HG02623 (cell line): ENCODE measurements at regions not wholly inside any gene's neighbourhood (a gene's known extent, or its start where the extent isn't known, plus 50 kb on each side); places are given as distances from the start of the nearest gene placed in this dataset.
"Not testable (repeated sequence)": the region's sequence is repeated elsewhere in the genome, so short reads cannot be mapped to it uniquely, and the experiment has no call there.

Source experiments
- ATAC-seq: cut with Tn5 transposase; IDR thresholded peaks from one replicate; pipeline ENCODE4 v1.9.1; 2021; ENCODE audit warnings: moderate library complexity; ENCODE audit not compliant: unreplicated experiment

- not testable (repeated sequence) for ATAC-seq
Measured at GRCh38 chr2:90288396-90288795, 1596.9 kb downstream of the RPIA start.

GRCh38 chr2:90289291-90289980 is 1598.0 kb downstream of the RPIA start:
- ATAC-seq: not testable (repeated sequence)

- ATAC-seq: not testable (repeated sequence)
Measured at GRCh38 chr2:90290701-90291100, 1599.2 kb downstream of the RPIA start.

GRCh38 chr2:90291168-90291883 is 1599.9 kb downstream of the RPIA start:
- ATAC-seq: not testable (repeated sequence)

- ATAC-seq: not testable (repeated sequence)
Measured at GRCh38 chr2:90291934-90292333, 1600.5 kb downstream of the RPIA start.

GRCh38 chr2:90292451-90292850 is 1601.0 kb downstream of the RPIA start:
- ATAC-seq: not testable (repeated sequence)

- not testable (repeated sequence) for ATAC-seq
Measured at GRCh38 chr2:90293224-90293623, 1601.8 kb downstream of the RPIA start.

- ATAC-seq: not testable (repeated sequence)
Measured at GRCh38 chr2:90293806-90294205, 1602.3 kb downstream of the RPIA start.

- ATAC-seq: not testable (repeated sequence)
Measured at GRCh38 chr2:90295036-90295750, 1603.7 kb downstream of the RPIA start.

- not testable (repeated sequence) for ATAC-seq
Measured at GRCh38 chr2:90296484-90296777, 1605.0 kb downstream of the RPIA start.

GRCh38 chr2:90297701-90298100 is 1606.2 kb downstream of the RPIA start:
- not testable (repeated sequence) for ATAC-seq

GRCh38 chr2:90298126-90298755 is 1606.8 kb downstream of the RPIA start:
- not testable (repeated sequence) for ATAC-seq

GRCh38 chr2:90298983-90299382 is 1607.5 kb downstream of the RPIA start:
- ATAC-seq: not testable (repeated sequence)

- ATAC-seq: not testable (repeated sequence)
Measured at GRCh38 chr2:90322982-90323381, 1631.5 kb downstream of the RPIA start.

- not testable (repeated sequence) for ATAC-seq
Measured at GRCh38 chr2:90323612-90324558, 1632.4 kb downstream of the RPIA start.

- not testable (repeated sequence) for ATAC-seq
Measured at GRCh38 chr2:90324672-90325071, 1633.2 kb downstream of the RPIA start.

GRCh38 chr2:90325796-90326353 is 1634.4 kb downstream of the RPIA start:
- not testable (repeated sequence) for ATAC-seq

GRCh38 chr2:90355546-90355945 is 1664.1 kb downstream of the RPIA start:
- ATAC-seq: not testable (repeated sequence)

GRCh38 chr2:90359344-90359743 is 1667.9 kb downstream of the RPIA start:
- ATAC-seq: not testable (repeated sequence)
